Psoas muscle (tissue), 7 donors: ENCODE measurements at regions not wholly inside any gene's neighbourhood (a gene's known extent, or its start where the extent isn't known, plus 50 kb on each side); places are given as distances from the start of the nearest gene placed in this dataset.

Source experiments
- ATAC-seq, 4 donors: fragments of 200-7000 bp; cut with Tn5 transposase; one replicate each; pipeline ENCODE4 v1.9.1; 2020; ENCODE audit warnings: moderate library complexity in 3 of 4, mild to moderate bottlenecking in 2 of 4
- DNase-seq, 2 donors: peaks; one replicate each; pipeline ENCODE4 v3.0.0-alpha.2; 2020
- H3K27ac ChIP-seq: fragments of 200-600 bp; one replicate; pipeline ENCODE4 v1.8.0; 2022
- H3K27me3 ChIP-seq, 3 donors: fragments of 200-600 bp in 1 of 3; one replicate each; pipeline versions ENCODE4 v1.6.1 to v1.8.0; 2013 to 2022; ENCODE audit warnings: low read length in 2 of 3, mild to moderate bottlenecking in 2 of 3, moderate library complexity in 1 of 3; ENCODE audit not compliant: insufficient read depth in 3 of 3
- H3K36me3 ChIP-seq, 2 donors: fragments of 200-600 bp in 1 of 2; one replicate each; pipeline versions ENCODE4 v1.6.1 to v1.8.0; 2013 to 2022; ENCODE audit warnings: low read depth in 1 of 2, mild to moderate bottlenecking in 1 of 2, moderate library complexity in 1 of 2; ENCODE audit not compliant: insufficient read depth in 1 of 2
- H3K4me1 ChIP-seq: fragments of 200-600 bp; one replicate; pipeline ENCODE4 v1.8.0; 2022
- H3K4me3 ChIP-seq: fragments of 200-600 bp; one replicate; pipeline ENCODE4 v1.8.0; 2022; ENCODE audit warnings: mild to moderate bottlenecking
- H3K9me3 ChIP-seq: fragments of 200-600 bp; one replicate; pipeline ENCODE4 v1.8.0; 2022
- CTCF ChIP-seq: fragments of 200-600 bp; IDR thresholded peaks from one replicate; pipeline ENCODE4 v1.8.0; 2022; ENCODE audit warnings: antibody characterized with exemption
- WGBS, 3 donors: extraction: QIAGEN DNeasy Blood & Tissue Kit; methylation state at CpG; one replicate each; pipeline versions ENCODE4 v1.1.6 to v1.1.7; 2013; 5-methylcytosine and 5-hydroxymethylcytosine counted together
- intact Hi-C, 2 donors: fragments of 100-400 bp; cut with DNase I; formaldehyde crosslinking; loops; one replicate each; pipeline versions ENCODE4 v1.11.0 to v1.14.2; 2022
- donor health status: healthy with polysubstance abuse.
- donor health status: DM: no; HTN: no; CAD: no; lungs with moderate emphysema.
- donor health status: Bipolar disorder and iron deficiency.
- donor health status: healthy.
- donor health status: DM: yes; HTN: yes; CAD: no.
- donor health status: DM: no; HTN: no; CAD: no.
- donor health status: DM: yes; HTN: yes; CAD: no.

GRCh38 chr9:109950710-109951443, 170.9 kb downstream of the PALM2AKAP2 start:
- 80 to 88% (median 84%) methylated on average over 7 of the region's 7 CpGs for WGBS, 3 donors
- intact Hi-C loops: no loop called here
- Histone ChIP-seq H3K27ac (no peak overlapping the region), H3K27me3 (no peaks in the 10 kb centered on the region), H3K4me3 (no peak overlapping the region), H3K4me1 (no peaks in the 10 kb centered on the region), H3K9me3 (no peaks in the 10 kb centered on the region), H3K36me3 (no peaks in the 10 kb centered on the region)
- no peak for TF ChIP-seq CTCF
- no peak for DNase-seq
- no peak for ATAC-seq

- no peaks in the 10 kb centered on the region for H3K36me3 ChIP-seq
- WGBS, 3 donors: 76 to 87% (median 83%) methylated on average over 5 of the region's 5 CpGs
- no peak overlapping the region for H3K4me3 ChIP-seq
- H3K27me3 ChIP-seq: no peaks in the 10 kb centered on the region
- TF ChIP-seq CTCF: no peak
- peaks cover 7% of the 10 kb centered on the region for H3K4me1 ChIP-seq
- no peak for ATAC-seq
- no peak for DNase-seq
- no peaks in the 10 kb centered on the region for H3K9me3 ChIP-seq
- intact Hi-C loops: no loop called here
- H3K27ac ChIP-seq: no peak overlapping the region
Observed at GRCh38 chr9:109953300-109953699, 173.3 kb downstream of the PALM2AKAP2 start.

GRCh38 chr9:109953813-109954497, 174.0 kb downstream of the PALM2AKAP2 start:
- Histone ChIP-seq H3K27ac (no peak overlapping the region), H3K9me3 (no peaks in the 10 kb centered on the region), H3K4me3 (no peak overlapping the region), H3K36me3 (no peaks in the 10 kb centered on the region), H3K27me3 (no peaks in the 10 kb centered on the region), H3K4me1 (peaks cover 7% of the 10 kb centered on the region)
- ATAC-seq (no peak), DNase-seq (no peak)
- no peak for TF ChIP-seq CTCF
- intact Hi-C loops: no loop called here
- WGBS, 3 donors: 96 to 99% (median 98%) methylated on average over 3 of the region's 3 CpGs

GRCh38 chr9:109956717-109957440, 176.9 kb downstream of the PALM2AKAP2 start:
- no peak overlapping the region for H3K27ac ChIP-seq
- peaks cover 7% of the 10 kb centered on the region for H3K4me1 ChIP-seq
- H3K9me3 ChIP-seq: no peaks in the 10 kb centered on the region
- TF ChIP-seq CTCF: no peak
- no peak for DNase-seq
- H3K4me3 ChIP-seq: no peak overlapping the region
- ATAC-seq: peak in 2 of 4 donors; percentile 47 to 58
- WGBS, 3 donors: 28 to 34% (median 29%) methylated on average over 9 of the region's 9 CpGs
- no peaks in the 10 kb centered on the region for H3K27me3 ChIP-seq
- H3K36me3 ChIP-seq: no peaks in the 10 kb centered on the region
- intact Hi-C loops: no loop called here
